SIG-M5 treated with dmso at 0.1 percent for 504 hours (cell line): ENCODE measurements at regions not wholly inside any gene's neighbourhood (a gene's known extent, or its start where the extent isn't known, plus 50 kb on each side); places are given as distances from the start of the nearest gene placed in this dataset.
"Not testable (repeated sequence)": the region's sequence is repeated elsewhere in the genome, so short reads cannot be mapped to it uniquely, and the experiment has no call there.

ENCODE experiments used
- DNase-seq: peaks from one replicate; lab custom pipeline; 2025; ENCODE audit not compliant: unreplicated experiment; lab: John Stamatoyannopoulos, UW

DNA sequence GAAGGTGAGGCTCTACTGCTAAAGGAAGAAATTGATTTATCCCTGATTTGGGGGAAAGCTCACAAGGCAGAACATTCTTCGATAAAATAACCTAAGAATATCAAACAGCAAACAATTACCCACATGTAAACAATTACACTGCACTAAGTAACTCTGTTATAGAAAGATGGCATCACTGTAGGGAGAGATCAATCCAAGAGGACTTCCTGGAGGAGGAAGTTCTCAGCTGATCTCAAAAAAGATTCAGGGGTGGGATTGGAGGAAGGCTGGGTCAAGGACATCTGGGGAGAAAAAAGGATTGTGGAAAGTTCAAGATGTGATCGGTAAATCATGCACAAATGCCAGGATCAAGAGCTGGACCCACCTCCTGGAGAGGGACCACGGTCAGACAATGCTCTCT lies 361.0 kb upstream of the SULF2 start:
- no peak for DNase-seq

DNA sequence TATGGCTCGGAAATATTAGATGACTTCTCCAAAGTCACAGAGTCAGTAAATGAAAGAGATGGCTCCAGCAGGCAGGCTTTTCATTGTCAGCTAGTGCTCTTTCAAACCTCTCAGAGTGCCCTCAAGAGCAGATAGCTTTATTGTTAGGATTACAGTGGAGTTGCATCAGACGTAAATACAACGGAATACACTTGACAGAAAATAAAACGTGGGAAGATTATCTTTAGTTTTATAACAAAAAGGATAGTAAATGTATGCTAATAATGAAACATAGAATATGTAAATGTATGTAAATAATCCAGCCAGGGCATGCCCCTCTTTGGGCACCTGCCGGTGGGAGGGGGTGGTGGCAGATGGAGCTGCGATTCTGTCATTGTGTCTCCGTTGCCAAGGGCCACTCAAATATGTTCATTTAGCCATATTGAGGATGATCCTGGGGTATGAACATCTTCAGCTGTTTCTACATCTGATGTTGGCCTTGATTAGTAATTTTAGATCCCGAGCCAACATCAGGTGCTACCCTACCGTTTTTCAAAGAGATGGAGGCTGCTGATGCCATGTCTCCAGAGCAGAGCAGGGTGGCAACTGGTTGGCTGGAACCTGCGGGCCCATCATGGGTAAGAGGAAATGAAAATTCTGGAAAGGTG lies 358.3 kb upstream of the SULF2 start:
- no peak for DNase-seq

DNA sequence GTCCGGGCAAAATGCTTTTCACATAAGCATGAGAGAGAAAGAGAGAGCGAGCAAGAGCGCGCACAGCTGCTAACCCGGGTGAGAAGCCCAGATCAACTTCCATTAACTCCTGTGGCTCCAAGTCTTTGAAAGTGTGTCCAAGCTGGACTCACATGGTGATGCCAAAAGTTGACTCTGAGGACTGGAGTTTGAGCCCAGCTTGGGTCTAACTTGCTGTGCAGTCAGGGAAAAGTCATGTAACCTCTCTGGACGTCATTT lies 357.2 kb upstream of the SULF2 start:
- no peak for DNase-seq

DNA sequence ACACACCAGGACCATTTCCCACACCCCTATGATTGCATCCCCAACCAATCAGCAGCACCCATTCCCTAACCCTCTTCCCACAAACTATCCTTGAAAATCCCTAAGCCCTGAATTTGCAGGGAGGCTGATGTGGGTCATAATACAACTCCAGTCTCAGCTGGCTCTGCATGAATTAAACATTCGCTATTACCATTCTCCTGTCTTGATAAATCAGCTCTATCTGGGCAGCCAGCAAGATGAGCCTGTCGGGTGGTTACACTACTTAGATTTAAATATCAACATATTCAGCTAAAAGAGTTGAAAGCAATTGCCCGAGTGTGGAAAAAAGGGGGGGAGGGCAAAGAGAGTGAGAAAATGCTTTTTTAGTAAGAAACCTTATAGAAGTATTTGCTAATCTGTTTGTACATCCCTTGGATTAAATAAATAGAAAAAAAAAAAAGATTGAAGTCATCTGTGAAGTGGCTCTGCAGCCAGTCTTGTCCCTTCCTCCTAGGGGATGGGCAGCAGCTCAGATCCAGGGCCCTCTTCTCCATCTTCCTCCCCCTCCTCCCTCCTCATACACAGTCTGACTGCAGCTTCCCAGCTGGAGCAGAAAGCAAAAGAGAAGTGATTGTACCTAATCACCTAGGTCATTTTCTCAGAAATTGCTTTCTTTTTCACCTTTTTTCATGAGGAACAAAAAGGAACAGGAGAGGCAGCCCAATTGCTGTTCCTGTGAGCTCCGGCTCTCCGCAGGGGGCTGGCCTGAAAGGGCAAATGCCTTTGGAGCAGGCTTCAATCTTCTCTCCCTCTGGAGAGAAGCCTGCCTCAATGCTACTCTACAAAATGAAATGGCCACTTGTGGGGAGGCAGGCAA lies 356.6 kb upstream of the SULF2 start:
- DNase-seq: no peak

DNA sequence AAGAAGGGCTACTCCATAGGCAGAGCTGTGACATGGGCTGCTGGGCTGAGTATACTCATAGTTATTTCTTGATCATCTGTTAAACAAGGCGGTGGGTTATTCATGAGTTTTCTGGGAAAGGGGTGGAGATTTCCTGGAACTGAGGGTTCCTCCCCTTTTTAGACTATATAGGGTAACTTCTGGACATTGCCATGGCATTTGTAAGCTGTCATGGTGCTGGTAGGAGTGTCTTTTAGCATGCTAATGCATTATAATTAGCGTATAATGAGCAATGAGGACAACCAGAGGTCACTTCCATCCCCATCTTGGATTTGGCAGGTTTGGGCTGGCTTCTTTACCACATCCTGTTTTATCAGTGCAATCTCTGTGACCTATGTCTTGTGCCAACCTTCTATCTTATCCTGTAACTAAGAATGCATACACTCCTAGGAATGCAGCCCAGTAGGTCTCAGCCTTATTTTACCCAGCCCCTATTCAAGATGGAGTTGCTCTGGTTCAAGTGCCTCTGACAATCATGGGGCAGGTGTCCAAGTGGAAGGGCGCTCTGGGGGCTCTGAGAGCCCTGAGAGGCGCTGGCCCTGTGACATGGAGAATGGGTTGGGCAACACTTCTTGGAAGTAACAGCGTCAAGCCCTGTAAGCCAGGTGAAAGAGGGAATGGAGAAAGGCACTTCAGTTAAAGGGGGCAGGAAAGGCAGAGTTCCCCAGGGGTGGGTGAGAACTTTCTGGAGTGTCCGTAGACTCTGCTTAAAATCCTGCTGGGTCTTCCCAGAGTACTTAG lies 354.2 kb upstream of the SULF2 start:
- no peak for DNase-seq

DNA sequence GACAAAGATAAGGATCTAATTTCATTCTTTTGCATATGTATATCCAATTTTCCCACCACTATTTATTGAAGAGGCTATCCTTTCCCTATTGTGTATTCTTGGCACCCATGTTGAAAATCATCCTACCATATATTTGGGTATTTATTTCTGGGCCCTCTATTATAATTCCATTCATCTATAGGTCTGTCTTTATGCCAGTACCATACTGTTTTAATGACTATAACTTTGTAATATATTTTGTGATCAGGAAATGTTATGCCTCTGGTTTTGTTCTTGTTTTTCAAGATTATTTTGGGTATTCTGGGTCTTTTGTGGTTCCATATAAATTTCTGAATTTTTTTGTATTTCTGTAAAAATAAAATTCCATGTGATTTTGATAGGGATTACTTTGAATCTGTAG lies 347.6 kb upstream of the SULF2 start:
- no peak for DNase-seq

DNA sequence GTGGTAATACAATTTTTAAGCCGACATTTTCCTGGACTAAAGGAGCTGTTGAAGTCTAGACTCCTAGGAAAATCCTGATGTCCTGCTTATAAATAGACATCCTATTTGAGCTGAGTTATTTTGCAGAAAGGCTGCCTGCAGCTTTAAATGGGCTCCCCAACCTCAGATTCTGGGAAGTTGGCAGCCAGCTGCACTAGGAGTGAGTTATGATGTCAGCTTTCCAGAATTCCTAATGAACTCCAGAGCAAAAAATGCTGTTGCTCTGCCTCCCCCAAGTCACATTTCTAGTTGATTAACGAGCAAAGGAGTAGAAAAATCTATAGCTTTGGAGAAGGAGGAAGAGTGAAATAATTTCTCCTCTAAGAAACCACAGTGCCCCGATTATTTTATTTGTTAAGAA lies 346.3 kb upstream of the SULF2 start:
- DNase-seq: no peak

DNA sequence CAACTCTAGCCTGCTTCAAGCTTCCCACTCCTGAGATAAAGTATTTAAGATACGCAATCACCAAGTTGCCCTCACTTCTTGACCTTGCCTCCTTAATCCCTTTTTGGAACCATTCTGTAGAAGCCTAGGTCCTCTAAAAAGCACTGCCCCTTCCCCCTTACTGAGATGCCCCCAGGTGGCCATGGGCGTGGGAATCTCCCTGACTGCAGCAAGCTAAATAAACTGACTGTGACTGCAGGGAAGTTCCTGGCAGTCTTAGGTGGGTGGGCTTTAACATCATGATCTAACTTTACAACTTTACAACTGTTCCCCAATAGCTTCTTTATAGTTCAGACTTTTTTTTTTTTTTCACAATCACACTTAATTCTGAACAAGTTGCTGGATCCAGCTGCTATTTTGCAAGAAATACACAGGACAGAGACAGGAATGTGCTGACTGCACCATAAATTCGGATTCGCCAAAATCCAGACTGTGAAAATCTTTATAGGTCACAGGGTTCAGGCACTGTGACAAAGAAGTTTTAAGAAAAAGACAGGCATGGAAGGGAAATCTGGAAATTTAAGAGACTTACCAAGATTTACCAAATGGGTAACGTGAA lies 344.2 kb upstream of the SULF2 start:
- DNase-seq: no peak

DNA sequence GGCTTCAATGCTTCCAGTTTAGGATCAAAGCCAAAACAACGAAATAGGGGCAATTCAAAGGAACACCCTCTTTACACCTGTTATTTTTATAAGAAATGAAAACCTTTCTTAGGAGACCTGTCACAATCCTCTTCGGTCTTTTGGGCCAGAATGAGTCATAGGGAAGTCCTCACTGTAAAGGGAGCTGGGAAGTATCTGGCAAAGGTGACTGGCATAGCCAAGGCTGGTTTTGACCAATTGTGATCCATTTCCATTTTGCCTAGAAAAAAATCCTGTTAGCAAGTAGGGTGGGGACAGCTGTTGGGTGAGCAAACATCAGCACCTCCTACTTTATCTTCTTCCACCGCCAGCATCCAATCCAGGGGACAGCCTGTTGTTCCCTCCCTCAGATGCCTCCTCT lies 343.2 kb upstream of the SULF2 start:
- no peak for DNase-seq

DNA sequence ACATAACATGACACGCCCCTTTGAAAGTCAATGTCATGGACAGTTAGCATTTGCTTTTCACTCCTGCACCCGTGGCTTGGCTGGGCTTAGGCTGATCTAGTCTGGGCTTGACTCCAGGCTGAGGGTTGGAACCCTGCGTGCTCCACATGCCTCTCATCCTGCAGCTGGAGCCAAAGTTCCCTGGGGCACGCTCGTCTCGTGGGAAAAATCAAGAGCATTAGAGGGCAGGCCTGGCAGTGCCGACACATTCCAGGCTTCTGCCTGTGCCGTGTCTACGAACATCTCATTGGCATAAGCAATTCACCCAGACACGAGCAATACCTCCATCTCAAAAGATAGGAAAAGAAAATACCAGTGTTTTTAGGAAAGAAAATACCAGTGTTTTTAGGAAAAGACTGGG lies 342.7 kb upstream of the SULF2 start:
- not testable (repeated sequence) for DNase-seq

DNA sequence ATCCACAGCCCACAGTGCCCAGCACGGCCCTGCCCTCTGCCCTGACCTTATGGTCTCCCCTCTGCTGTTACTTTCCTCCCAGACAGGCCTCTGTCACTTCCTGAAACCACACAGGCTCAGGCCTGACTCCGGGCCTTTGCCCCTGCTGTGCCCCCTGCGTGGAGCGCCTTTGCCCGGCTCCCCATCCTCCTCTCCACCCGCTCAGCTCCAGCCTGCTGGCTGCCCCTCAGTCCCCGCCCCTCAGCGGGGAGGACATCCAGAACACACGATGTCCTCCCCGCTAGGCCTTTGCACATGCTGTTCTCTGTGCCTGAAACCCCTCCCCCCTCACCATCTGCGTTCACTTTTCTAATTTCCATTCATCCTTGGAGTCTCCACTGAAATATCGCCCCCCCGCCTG lies 341.9 kb upstream of the SULF2 start:
- not testable (repeated sequence) for DNase-seq

DNA sequence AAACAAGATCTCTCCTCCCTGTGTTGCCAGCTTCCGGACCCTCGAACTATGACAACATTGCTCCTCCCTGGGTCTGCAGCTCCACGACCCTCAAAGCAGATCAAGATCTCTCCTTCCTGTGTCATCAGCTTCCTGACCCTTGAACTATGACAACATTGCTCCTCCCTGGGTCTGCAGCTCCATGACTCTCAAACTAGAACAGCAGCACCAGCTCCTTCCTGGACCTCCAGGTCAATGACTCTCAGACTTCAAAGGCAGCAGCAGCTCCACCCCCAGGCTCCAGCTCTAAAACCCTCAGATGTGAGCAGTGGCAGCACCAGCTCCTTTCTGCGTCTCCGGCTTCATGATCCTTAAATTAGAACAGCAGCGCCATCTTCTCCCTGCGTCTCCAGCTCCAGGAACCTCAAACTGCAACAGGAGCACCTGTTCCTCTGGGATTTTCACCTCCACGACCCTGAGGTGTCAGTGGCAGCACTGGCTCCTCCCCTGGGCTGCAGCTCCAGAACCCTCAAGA lies 341.0 kb upstream of the SULF2 start:
- peak; percentile 72 for DNase-seq

DNA sequence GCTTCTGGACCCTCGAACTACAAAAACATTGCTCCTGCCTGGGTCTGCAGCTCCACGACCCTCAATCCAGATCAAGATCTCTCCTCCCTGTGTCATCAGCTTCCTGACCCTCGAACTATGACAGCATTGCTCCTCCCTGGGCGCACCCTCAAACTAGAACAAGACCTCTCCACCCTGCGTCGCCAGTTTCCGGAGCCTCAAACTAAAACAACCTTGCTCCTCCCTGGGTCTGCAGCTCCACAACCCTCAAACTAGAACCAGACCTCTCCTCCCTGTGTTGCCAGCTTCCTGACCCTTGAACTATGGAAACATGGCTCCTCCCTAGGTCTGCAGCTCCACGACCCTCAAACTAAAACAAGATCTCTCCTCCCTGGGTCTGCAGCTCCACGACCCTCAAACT lies 339.7 kb upstream of the SULF2 start:
- DNase-seq: no peak

DNA sequence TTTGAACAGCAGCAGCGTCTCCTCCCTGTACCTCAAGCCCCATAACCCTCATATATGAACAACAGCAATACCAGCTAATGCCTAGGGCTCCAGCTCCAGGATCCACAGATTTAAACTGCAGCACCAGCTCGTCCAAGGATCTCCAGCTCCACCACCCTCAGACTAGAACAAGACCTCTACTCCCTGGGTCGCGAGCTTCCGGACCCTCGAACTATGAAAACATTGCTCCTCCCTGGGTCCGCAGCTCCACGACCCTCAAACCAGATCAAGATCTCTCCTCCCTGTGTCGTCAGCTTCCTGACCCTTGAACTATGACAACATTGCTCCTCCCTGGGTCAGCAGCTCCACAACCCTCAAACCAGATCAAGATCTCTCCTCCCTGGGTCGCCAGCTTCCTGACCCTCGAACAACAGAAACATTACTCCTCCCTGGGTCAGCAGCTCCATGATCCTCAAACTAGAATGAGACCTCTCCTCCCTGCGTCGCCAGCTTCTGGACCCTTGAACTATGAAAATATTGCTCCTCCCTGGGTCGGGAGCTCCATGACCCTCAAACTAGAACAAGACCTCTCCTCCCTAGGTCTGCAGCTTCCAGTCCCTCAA lies 339.0 kb upstream of the SULF2 start:
- DNase-seq: no peak

DNA sequence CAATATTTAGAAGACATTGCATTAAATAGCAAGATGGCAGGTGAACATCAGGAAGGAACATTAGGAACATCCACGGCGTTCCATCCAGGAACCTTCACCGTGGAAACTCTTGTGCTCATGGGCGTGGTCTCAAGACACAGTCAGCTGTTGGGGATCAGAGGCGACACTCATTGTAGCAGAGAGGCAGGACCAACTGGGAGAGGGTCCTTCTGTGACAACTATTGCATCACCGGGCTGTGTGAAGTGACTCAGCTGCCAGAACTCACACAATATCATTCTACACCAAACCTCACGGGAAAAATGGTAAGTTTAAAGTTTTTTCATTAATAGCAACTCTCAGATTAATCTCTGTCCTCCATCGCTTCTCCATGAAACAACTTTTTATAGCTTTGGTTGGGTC lies 334.8 kb upstream of the SULF2 start:
- no peak for DNase-seq

DNA sequence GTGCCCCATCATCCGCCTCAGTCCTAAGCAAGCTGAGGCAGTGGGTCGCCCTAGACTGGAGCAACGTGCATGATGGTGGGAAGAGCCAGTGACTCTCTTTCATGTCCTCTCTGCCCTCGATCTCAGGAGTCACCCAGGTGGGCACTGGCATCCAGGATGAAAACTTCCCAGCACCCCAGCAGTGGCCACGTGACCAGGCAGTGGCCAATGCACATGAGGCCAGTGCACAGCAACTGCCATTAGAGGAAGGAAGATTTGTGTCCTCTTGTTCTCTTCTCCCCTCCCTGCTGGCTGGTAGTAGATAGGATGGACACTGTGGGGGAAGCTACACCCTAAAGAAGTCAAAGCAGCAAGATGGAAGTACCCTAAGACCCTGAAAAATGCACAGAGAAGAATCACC lies 334.1 kb upstream of the SULF2 start:
- not testable (repeated sequence) for DNase-seq

DNA sequence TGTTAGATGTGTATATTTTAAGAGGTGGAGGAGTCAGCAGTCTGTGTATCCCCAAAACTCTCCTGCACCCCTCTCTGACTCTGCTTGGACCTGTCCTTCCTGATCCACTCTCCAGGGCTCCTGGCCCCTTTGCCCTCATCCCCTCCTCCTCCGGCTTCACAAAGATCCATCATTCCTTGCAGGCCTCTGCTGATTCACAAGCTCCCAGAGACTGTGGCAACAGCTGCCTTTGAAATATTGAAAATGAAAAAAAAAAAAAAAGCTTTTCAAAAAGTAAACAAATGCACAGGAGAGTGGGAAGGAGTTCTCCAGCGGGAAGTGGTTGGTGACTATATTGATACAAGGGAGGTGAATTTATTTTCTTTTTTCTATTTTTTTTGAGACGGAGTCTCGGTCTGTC lies 330.2 kb upstream of the SULF2 start:
- no peak for DNase-seq

DNA sequence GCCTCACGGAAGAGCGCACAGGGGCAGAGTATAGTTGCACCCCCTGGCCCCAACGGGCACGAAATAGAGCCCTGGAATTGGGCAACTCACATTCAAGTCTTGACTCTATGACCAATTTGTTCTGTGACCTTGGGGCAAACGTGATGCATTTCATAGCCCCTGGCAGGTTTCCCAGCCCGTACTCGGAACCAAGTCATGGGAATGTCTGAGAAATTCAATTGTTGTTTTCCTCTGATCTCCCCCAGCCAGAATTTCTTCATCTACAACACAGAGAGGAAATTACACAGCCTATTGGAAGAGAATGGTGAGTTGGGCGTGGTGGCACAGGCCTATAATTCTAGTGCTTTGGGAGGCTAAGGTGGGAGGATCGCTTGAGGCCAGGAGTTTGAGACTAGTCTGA lies 322.3 kb upstream of the SULF2 start:
- DNase-seq: no peak

DNA sequence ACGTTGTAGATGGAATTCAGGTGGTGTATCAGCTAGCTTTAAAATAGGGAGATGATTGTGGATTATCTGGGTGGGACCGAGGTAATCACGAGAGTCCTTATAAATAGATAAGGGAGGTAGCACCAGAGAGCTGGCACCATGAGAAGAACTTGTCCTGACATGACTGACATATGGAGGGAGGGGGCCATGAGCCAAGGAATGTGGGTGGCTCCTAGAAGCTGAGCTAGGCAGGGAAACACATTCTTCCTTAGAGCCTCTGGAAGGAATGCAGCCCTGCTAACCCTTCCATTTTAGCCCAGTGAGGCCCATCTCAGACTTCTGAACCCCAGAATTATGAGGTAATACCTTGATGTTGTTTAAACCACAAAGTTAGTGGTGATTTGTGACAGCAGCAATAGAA lies 321.1 kb upstream of the SULF2 start:
- DNase-seq: no peak

DNA sequence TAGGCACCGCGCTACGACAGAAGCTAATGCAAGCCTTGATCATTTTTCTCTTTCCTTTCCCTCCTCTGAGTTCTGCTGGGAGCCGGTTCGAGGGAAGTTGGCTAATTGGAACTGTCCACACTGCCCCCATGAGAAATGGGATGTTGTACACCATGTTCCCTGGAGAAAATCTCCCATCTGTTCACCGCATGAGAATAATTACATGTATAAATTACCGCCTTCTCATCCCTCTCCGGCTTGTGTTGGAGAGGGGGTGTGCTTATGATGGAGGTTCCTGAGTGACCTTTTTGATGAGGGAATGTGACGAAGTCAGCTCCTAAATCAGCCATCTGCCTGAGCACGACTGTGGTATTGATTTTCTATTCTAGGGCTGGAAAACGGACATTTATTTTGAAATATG lies 320.2 kb upstream of the SULF2 start:
- no peak for DNase-seq

DNA sequence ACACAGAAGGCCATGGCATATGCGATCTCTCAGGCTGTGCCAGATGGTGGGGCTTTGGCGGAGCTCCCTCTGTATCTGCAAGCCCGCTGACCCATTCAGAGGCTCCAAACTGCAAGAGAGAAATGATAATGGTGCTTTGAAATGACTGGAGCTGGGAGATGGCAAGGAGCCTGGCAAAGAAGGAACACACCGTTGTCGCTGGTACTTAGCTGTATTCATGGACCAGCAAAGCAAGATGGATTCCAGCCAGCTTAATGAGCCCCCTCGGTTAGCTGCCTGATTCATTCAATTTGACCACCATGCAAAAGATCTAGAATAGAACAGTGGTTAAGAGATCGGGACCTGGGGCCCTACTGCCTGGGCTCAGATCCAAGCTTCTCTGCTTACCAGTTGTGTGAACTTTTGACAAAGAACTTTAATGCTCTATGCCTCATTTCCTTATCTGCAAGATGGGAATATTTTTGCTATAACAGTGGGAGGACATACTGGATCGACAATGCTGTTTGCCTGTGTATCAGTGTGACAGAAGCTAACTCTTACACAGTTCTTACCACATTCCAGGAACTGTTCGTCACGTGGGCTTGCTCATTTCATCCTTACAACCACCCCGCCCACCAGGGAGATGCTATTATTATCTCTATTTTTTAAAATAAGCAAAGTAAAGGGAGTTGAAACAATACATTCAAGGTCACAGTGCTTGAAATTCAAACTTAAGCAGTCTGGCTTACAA lies 317.8 kb upstream of the SULF2 start:
- DNase-seq: no peak
